ENCODE measurements at regions not wholly inside any gene's neighbourhood (a gene's known extent, or its start where the extent isn't known, plus 50 kb on each side); places are given as distances from the start of the nearest gene placed in this dataset.

DNA sequence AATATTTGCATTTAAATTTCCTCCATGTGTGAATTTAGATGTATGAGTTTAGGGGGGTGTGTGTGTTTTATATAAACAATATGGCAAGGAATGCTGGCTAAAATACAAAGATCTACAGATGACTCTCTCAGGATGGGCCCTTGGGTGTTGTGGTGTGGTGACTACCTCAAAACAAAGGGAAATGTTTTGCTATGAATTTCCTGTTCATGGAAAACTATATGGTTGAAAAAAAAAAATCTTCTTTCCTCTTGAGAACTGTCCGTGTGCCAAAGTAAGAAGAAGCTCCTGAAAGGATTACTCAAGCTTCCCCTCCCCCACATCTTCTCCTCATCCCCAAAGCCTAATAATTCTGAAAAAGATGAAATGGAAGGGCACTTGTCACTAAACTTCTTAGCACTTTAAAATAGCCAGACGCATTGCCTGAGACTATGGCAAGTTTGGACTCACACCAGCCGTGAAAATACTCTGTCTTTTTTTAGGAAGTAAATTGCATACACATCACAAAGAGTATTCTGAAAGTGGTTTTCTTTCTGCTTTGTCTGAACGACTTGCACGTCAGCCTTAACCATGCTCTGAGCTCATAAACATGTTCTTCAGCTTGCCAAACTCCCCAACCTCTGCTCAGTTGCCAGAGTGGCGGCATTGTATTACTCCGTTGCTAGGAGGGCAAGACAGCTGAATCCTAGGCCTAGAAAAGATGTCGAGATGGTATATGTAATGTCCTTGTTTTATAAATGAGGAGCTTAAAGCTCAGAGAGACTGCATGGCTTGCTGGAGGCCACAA is 250.4 kb upstream of the JADE1 start:
- no peak for TF ChIP-seq CTCF (IDR thresholded peaks at IDR 0.05; ENCODE audit: insufficient read depth, low read length)
- TF ChIP-seq, protein P1, sequence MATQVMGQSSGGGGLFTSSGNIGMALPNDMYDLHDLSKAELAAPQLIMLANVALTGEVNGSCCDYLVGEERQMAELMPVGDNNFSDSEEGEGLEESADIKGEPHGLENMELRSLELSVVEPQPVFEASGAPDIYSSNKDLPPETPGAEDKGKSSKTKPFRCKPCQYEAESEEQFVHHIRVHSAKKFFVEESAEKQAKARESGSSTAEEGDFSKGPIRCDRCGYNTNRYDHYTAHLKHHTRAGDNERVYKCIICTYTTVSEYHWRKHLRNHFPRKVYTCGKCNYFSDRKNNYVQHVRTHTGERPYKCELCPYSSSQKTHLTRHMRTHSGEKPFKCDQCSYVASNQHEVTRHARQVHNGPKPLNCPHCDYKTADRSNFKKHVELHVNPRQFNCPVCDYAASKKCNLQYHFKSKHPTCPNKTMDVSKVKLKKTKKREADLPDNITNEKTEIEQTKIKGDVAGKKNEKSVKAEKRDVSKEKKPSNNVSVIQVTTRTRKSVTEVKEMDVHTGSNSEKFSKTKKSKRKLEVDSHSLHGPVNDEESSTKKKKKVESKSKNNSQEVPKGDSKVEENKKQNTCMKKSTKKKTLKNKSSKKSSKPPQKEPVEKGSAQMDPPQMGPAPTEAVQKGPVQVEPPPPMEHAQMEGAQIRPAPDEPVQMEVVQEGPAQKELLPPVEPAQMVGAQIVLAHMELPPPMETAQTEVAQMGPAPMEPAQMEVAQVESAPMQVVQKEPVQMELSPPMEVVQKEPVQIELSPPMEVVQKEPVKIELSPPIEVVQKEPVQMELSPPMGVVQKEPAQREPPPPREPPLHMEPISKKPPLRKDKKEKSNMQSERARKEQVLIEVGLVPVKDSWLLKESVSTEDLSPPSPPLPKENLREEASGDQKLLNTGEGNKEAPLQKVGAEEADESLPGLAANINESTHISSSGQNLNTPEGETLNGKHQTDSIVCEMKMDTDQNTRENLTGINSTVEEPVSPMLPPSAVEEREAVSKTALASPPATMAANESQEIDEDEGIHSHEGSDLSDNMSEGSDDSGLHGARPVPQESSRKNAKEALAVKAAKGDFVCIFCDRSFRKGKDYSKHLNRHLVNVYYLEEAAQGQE (IDR thresholded peaks at IDR 0.05; ENCODE audit: insufficient replicate concordance, low read depth), result no peak
- no peak for TF ChIP-seq POLR2AphosphoS5 (IDR thresholded peaks at IDR 0.05; ENCODE audit: low read depth)
- no peak for TF ChIP-seq SPI1 (IDR thresholded peaks at IDR 0.05; ENCODE audit: borderline replicate concordance, low read depth)
- TF ChIP-seq GABPA (IDR thresholded peaks at IDR 0.05; ENCODE audit: low read depth), result no peak
